Astrocyte of the spinal cord (primary cell): ENCODE measurements at regions not wholly inside any gene's neighbourhood (a gene's known extent, or its start where the extent isn't known, plus 50 kb on each side); places are given as distances from the start of the nearest gene placed in this dataset.

Experiments
- DNase-seq: peaks from one replicate; pipeline ENCODE4 v3.0.0; 2011; ENCODE audit warnings: low read depth, low spot score
- H3K4me3 ChIP-seq: 2 replicates; pipeline ENCODE4 v1.5.1; 2011; ENCODE audit warnings: low read depth, mild to moderate bottlenecking, low read length, moderate library complexity
- CTCF ChIP-seq: IDR thresholded peaks from 2 replicates; pipeline ENCODE4 v1.5.1; 2012; ENCODE audit warnings: low read depth, mild to moderate bottlenecking, low read length, inconsistent platforms
- in situ Hi-C: cut with HindIII; loops from 2 replicates; pipeline ENCODE4 v1.10.0; 2017; ENCODE audit warnings: low sequenced_read_pairs

GRCh38 chr18:27413495-27414401 lies 228.6 kb upstream of the CHST9 start:
- H3K4me3 ChIP-seq, result no peak overlapping the region
- no peak for TF ChIP-seq CTCF
- DNase-seq, result peak; percentile 68
- in situ Hi-C loops, result no loop called here

GRCh38 chr18:27412556-27412955 lies 227.4 kb upstream of the CHST9 start:
- in situ Hi-C loops, result no loop called here
- TF ChIP-seq CTCF, result no peak
- no peak for DNase-seq

GRCh38 chr18:27411911-27412310 lies 226.8 kb upstream of the CHST9 start:
- peak; percentile 24 for DNase-seq
- no peak overlapping the region for H3K4me3 ChIP-seq
- in situ Hi-C loops, result no loop called here
- TF ChIP-seq CTCF, result no peak

More at GRCh38 chr18:27412556-27412955, 227.4 kb upstream of the CHST9 start:
- no peak overlapping the region for H3K4me3 ChIP-seq

GRCh38 chr18:27411013-27411412 lies 225.9 kb upstream of the CHST9 start:
- TF ChIP-seq CTCF, result no peak
- in situ Hi-C loops, result no loop called here
- H3K4me3 ChIP-seq, result no peak overlapping the region
- no peak for DNase-seq

GRCh38 chr18:27404855-27405254 lies 219.7 kb upstream of the CHST9 start:
- in situ Hi-C loops, result no loop called here
- TF ChIP-seq CTCF, result no peak
- H3K4me3 ChIP-seq, result no peak overlapping the region
- no peak for DNase-seq

GRCh38 chr18:27400001-27400400 lies 214.9 kb upstream of the CHST9 start:
- no peak overlapping the region for H3K4me3 ChIP-seq
- TF ChIP-seq CTCF, result peak; percentile 23
- DNase-seq, result no peak
- in situ Hi-C loops, result no loop called here
